Fibroblast of mammary gland (primary cell): ENCODE measurements at regions not wholly inside any gene's neighbourhood (a gene's known extent, or its start where the extent isn't known, plus 50 kb on each side); places are given as distances from the start of the nearest gene placed in this dataset.

Source experiments
- DNase-seq: peaks from one replicate; pipeline ENCODE4 v3.0.0-alpha.2; 2010; ENCODE audit warnings: low read depth
- H3K4me3 ChIP-seq: 2 replicates; pipeline ENCODE4 v1.5.1; 2011; ENCODE audit warnings: low read depth, mild to moderate bottlenecking, low read length, moderate library complexity; ENCODE audit not compliant: control insufficient read depth
- CTCF ChIP-seq: conservative IDR thresholded peaks from 2 replicates; pipeline ENCODE4 v1.5.1; 2011; ENCODE audit warnings: low read depth, low read length, inconsistent platforms; ENCODE audit not compliant: control insufficient read depth, insufficient read depth

GRCh38 chr2:121110924-121111323, 174.1 kb downstream of the TFCP2L1 start:
- H3K4me3 ChIP-seq = no peak overlapping the region
- no peak for TF ChIP-seq CTCF
- DNase-seq = no peak

GRCh38 chr2:121118951-121119350, 166.1 kb downstream of the TFCP2L1 start:
- H3K4me3 ChIP-seq = no peak overlapping the region
- no peak for TF ChIP-seq CTCF
- DNase-seq = no peak

GRCh38 chr2:121120411-121120810, 164.6 kb downstream of the TFCP2L1 start:
- no peak for TF ChIP-seq CTCF
- H3K4me3 ChIP-seq = no peak overlapping the region
- DNase-seq = no peak

- no peak for TF ChIP-seq CTCF
- DNase-seq = no peak
Observed at GRCh38 chr2:121120991-121121390, 164.0 kb downstream of the TFCP2L1 start.

GRCh38 chr2:121121661-121122060, 163.3 kb downstream of the TFCP2L1 start:
- H3K4me3 ChIP-seq = no peak overlapping the region
- TF ChIP-seq CTCF = no peak
- DNase-seq = no peak

More at GRCh38 chr2:121120991-121121390, 164.0 kb downstream of the TFCP2L1 start:
- H3K4me3 ChIP-seq = no peak overlapping the region

GRCh38 chr2:121123268-121123667, 161.7 kb downstream of the TFCP2L1 start:
- no peak overlapping the region for H3K4me3 ChIP-seq
- no peak for DNase-seq
- no peak for TF ChIP-seq CTCF

GRCh38 chr2:121124330-121124729, 160.7 kb downstream of the TFCP2L1 start:
- no peak overlapping the region for H3K4me3 ChIP-seq
- no peak for TF ChIP-seq CTCF
- no peak for DNase-seq
